ENCODE measurements at regions not wholly inside any gene's neighbourhood (a gene's known extent, or its start where the extent isn't known, plus 50 kb on each side); places are given as distances from the start of the nearest gene placed in this dataset.
A peak's percentile ranks its signal among the peaks of the same experiment; 100 is the strongest.
"Not testable (repeated sequence)": the region's sequence is repeated elsewhere in the genome, so short reads cannot be mapped to it uniquely, and the experiment has no call there.

DNA sequence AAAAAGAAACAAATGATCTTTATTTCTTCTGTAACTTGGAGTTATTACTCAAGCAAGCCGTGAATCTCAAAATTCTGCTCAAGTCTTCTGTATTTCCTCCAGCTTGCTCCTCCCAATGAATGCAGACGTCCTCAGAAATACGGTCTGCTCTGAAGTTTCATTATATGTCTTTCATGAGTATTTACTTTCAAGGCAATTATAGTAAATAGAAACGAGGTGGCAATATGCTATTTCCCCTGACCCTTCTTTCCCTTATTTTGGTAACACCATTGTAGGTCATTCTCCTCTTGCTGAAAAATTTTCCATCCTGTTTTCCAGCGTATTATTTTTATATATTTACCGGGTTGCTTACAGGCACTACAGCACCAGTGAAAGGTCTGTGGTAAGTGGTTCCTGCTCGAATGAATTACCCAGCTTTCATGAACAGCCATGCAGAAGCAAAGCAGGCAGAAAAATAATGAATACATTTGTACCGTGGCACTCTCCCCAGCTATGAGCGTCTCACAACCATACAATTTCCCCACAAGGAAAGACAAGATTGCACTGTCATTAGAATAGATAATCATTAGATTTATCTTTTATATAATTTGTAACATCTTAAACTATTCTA is 350.9 kb upstream of the PKN2 start:
- DNase-seq (ENCODE audit: low read depth): no peak
- TF ChIP-seq, protein P1, sequence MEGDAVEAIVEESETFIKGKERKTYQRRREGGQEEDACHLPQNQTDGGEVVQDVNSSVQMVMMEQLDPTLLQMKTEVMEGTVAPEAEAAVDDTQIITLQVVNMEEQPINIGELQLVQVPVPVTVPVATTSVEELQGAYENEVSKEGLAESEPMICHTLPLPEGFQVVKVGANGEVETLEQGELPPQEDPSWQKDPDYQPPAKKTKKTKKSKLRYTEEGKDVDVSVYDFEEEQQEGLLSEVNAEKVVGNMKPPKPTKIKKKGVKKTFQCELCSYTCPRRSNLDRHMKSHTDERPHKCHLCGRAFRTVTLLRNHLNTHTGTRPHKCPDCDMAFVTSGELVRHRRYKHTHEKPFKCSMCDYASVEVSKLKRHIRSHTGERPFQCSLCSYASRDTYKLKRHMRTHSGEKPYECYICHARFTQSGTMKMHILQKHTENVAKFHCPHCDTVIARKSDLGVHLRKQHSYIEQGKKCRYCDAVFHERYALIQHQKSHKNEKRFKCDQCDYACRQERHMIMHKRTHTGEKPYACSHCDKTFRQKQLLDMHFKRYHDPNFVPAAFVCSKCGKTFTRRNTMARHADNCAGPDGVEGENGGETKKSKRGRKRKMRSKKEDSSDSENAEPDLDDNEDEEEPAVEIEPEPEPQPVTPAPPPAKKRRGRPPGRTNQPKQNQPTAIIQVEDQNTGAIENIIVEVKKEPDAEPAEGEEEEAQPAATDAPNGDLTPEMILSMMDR (IDR thresholded peaks at IDR 0.05; ENCODE audit: insufficient read depth, low read depth, low read length): no peak

DNA sequence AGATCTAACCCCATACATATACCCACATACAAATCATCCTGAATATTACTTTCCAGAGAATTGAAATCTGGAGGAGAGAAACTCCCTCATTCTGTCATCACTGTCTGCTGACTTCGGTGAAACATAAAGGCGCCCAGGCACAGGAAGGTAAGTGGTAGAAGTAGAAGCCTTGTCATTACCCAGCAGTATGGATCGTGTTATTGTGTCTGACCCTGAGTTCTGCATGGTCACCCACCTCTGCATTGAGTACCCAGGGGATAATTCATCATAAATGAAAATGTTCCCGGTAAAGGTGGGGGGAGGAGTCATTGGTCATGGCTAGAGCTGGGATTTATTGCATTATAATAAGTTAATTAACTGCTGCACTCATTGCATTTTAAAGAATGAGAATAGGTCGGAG is 342.6 kb upstream of the PKN2 start:
- no peak for DNase-seq (ENCODE audit: low read depth)
- no peak overlapping the region for H3K4me3 ChIP-seq (ENCODE audit: low read depth, low read length)
- TF ChIP-seq, protein P1 (IDR thresholded peaks at IDR 0.05; ENCODE audit: insufficient read depth, low read depth, low read length): no peak

More for the DNA sequence above, 350.9 kb upstream of the PKN2 start:
- H3K4me3 ChIP-seq (ENCODE audit: low read depth, low read length): no peak overlapping the region

- not testable (repeated sequence) for H3K4me3 ChIP-seq (ENCODE audit: low read depth, low read length); DNase-seq (ENCODE audit: low read depth)
These were observed 342.0 kb upstream of the PKN2 start for GRCh38 chr1:88342081-88342480.

GRCh38 chr1:88350648-88351047 is 333.4 kb upstream of the PKN2 start:
- no peak overlapping the region for H3K4me3 ChIP-seq (ENCODE audit: low read depth, low read length)
- TF ChIP-seq, protein P1 (IDR thresholded peaks at IDR 0.05; ENCODE audit: insufficient read depth, low read depth, low read length): no peak

GRCh38 chr1:88351960-88352359 is 332.1 kb upstream of the PKN2 start:
- no peak overlapping the region for H3K4me3 ChIP-seq (ENCODE audit: low read depth, low read length)
- TF ChIP-seq, protein P1 (IDR thresholded peaks at IDR 0.05; ENCODE audit: insufficient read depth, low read depth, low read length): no peak
- no peak for DNase-seq (ENCODE audit: low read depth)

More at GRCh38 chr1:88350648-88351047, 333.4 kb upstream of the PKN2 start:
- DNase-seq (ENCODE audit: low read depth): no peak

DNA sequence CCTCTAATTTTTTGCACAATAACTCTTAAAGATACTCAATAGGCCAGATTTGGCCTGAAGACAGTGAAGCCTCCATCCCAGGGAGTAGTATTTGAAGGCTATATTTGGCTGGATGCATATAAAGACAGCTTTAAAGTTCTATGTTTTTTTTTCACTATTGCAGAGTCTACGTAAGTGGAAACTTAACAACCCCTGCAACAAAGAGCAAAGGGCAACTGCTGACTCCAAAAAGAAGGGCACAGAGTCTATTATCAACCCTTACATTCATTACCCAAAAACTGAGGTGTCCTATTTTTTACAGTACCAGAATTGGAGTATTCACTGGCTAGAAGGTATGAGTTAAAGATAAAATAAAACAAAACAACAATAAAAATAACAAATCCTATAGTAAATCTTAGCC is 329.8 kb upstream of the PKN2 start:
- H3K4me3 ChIP-seq (ENCODE audit: low read depth, low read length): no peak overlapping the region
- no peak for DNase-seq (ENCODE audit: low read depth)
- TF ChIP-seq, protein P1 (IDR thresholded peaks at IDR 0.05; ENCODE audit: insufficient read depth, low read depth, low read length): no peak

GRCh38 chr1:88357729-88358128 is 326.3 kb upstream of the PKN2 start:
- peak; percentile 15 for DNase-seq (ENCODE audit: low read depth)
- H3K4me3 ChIP-seq (ENCODE audit: low read depth, low read length): no peak overlapping the region
- TF ChIP-seq, protein P1 (IDR thresholded peaks at IDR 0.05; ENCODE audit: insufficient read depth, low read depth, low read length): no peak
